OCI-LY7 (cell line): ENCODE measurements at regions not wholly inside any gene's neighbourhood (a gene's known extent, or its start where the extent isn't known, plus 50 kb on each side); places are given as distances from the start of the nearest gene placed in this dataset.

Experiments
- BruUV-seq: library from RNA; stranded (reverse); fragments of 400-500 nt; replicated peaks from 2 replicates; lab custom pipeline; 2021; lab: Mats Ljungman, UMichigan
- CTCF ChIA-PET: fragments of 300-600 bp; sonication (Branson Sonifier 250); formaldehyde crosslinking; loops from one replicate; lab custom pipeline; 2022; ENCODE audit warnings: antibody characterized with exemption; ENCODE audit not compliant: unreplicated experiment; lab: Charles Lee
- POLR2A ChIA-PET: fragments of 300-600 bp; sonication (Branson Sonifier 250); formaldehyde crosslinking; loops from one replicate; lab custom pipeline; 2022; ENCODE audit warnings: antibody characterized with exemption; lab: Charles Lee
- DNase-seq: peaks from one replicate; pipeline ENCODE4 v3.0.0-alpha.2; 2015; ENCODE audit warnings: low spot score
- H2AFZ ChIP-seq: fragments of 200-600 bp; sonication (generic), shearing (Covaris generic); 2 replicates; pipeline ENCODE4 v1.6.1; 2014; ENCODE audit warnings: mild to moderate bottlenecking, antibody characterized with exemption, low read length, moderate library complexity
- H3K27ac ChIP-seq: fragments of 200-600 bp; sonication (generic); 2 replicates; pipeline ENCODE4 v1.5.1; 2014; ENCODE audit warnings: mixed run types, low read depth, mild to moderate bottlenecking, moderate library complexity, low read length, inconsistent platforms; ENCODE audit not compliant: poor library complexity, severe bottlenecking
- H3K36me3 ChIP-seq: fragments of 200-600 bp; sonication (generic); 2 replicates; pipeline ENCODE4 v1.6.1; 2014; ENCODE audit warnings: mild to moderate bottlenecking, antibody characterized with exemption, low read length, moderate library complexity, mixed read lengths; ENCODE audit not compliant: insufficient read depth
- H3K4me1 ChIP-seq: fragments of 200-600 bp; sonication (generic); 2 replicates; pipeline ENCODE4 v1.5.1; 2014; ENCODE audit warnings: mild to moderate bottlenecking, low read length; ENCODE audit not compliant: insufficient read depth, poor library complexity, severe bottlenecking
- H3K4me2 ChIP-seq: fragments of 200-600 bp; sonication (generic); 2 replicates; pipeline ENCODE4 v1.6.1; 2014; ENCODE audit warnings: mild to moderate bottlenecking, low read length
- H3K4me3 ChIP-seq: fragments of 200-600 bp; sonication (generic); 2 replicates; pipeline ENCODE4 v1.5.1; 2014; ENCODE audit warnings: mild to moderate bottlenecking, low read depth, low read length; ENCODE audit not compliant: poor library complexity, severe bottlenecking
- H3K79me2 ChIP-seq: fragments of 200-600 bp; sonication (generic); 2 replicates; pipeline ENCODE4 v1.6.1; 2016; ENCODE audit warnings: low read depth, mild to moderate bottlenecking, low read length, moderate library complexity, mixed read lengths; ENCODE audit not compliant: insufficient read depth
- H3K9me2 ChIP-seq: fragments of 200-600 bp; sonication (generic); 2 replicates; pipeline ENCODE4 v1.6.1; 2016; ENCODE audit warnings: mild to moderate bottlenecking, low read length, mixed read lengths; ENCODE audit not compliant: insufficient read depth
- H3K9me3 ChIP-seq: fragments of 200-600 bp; sonication (generic); 2 replicates; pipeline ENCODE4 v1.6.1; 2014; ENCODE audit warnings: mild to moderate bottlenecking, mixed run types, low read length, mixed read lengths
- H4K20me1 ChIP-seq: fragments of 200-600 bp; sonication (generic); 2 replicates; pipeline ENCODE4 v1.6.1; 2014; ENCODE audit warnings: mild to moderate bottlenecking, antibody characterized with exemption, low read length, moderate library complexity, mixed read lengths; ENCODE audit not compliant: insufficient read depth
- EZH2phosphoT487 ChIP-seq: fragments of 200-600 bp; sonication (generic); IDR thresholded peaks from 2 replicates; pipeline ENCODE4 v1.6.1; 2018; ENCODE audit warnings: low read depth, borderline replicate concordance, mild to moderate bottlenecking, mixed run types, antibody characterized with exemption, low read length, moderate library complexity, mixed read lengths
- intact Hi-C: fragments of 100-400 bp; cut with micrococcal nuclease; formaldehyde crosslinking; loops from one replicate; pipeline ENCODE4 v1.10.0; 2022; ENCODE audit not compliant: unreplicated experiment
- TF ChIP-seq, protein P1 (sequence below): fragments of 200-600 bp; sonication (generic); conservative IDR thresholded peaks from 2 replicates; pipeline ENCODE4 v1.5.1; 2014; ENCODE audit warnings: mild to moderate bottlenecking, antibody characterized with exemption, low read length, moderate library complexity, mixed read lengths

DNA sequence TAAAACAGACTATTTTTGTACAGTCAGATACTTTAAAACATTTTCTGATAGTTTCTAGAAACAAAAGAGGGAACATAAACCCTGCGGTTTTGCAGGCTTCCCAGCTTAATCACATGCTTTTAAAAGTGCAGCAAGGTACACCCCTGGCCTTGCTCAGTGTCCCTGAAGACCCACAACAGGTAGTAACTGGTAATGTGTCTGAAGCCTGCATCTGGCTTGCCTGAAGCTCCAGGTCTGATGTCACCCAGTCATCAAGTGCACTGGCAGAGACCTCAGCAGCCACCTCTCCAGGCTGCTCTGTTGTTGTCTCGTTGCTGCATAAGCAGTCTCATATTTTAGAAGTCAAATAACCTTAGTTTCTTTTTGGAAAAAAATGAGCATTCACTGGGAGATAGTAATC is 376.1 kb upstream of the MTPN start:
- peaks cover 79% of the 10 kb centered on the region for H3K4me1 ChIP-seq
- H4K20me1 ChIP-seq, result no peaks in the 10 kb centered on the region
- no peaks in the 10 kb centered on the region for H3K79me2 ChIP-seq
- no TSS peak for BruUV-seq
- POLR2A ChIA-PET, result interaction anchor here (0.8 to 2.5 kb wide), 6 partner anchors 8 to 60 kb away, joined by 3 to 11 read pairs (median 4); no protein-coding TSS in a partner anchor
- intact Hi-C loops, result loop anchor here (10.0 kb wide), 1 partner anchor 1708 kb away; the partner anchor contains the start of gene BPGM
- peak overlapping the region; percentile 95 for H2AFZ ChIP-seq
- H3K27ac ChIP-seq, result peak overlapping the region; percentile 75
- peaks cover 23% of the 10 kb centered on the region; the same call in 1 of the 2 replicates for H3K9me3 ChIP-seq
- DNase-seq, result peak; percentile 78
- H3K9me2 ChIP-seq, result no peaks in the 10 kb centered on the region
- peaks cover 19% of the 10 kb centered on the region for H3K36me3 ChIP-seq
- CTCF ChIA-PET, result interaction anchor here (0.7 kb wide), 1 partner anchor 333 kb away, joined by 3 read pairs; no protein-coding TSS in a partner anchor
- peak overlapping the region; percentile 30 for H3K4me3 ChIP-seq
- TF ChIP-seq EZH2phosphoT487, result no peak
- peak overlapping the region; percentile 65 for H3K4me2 ChIP-seq

DNA sequence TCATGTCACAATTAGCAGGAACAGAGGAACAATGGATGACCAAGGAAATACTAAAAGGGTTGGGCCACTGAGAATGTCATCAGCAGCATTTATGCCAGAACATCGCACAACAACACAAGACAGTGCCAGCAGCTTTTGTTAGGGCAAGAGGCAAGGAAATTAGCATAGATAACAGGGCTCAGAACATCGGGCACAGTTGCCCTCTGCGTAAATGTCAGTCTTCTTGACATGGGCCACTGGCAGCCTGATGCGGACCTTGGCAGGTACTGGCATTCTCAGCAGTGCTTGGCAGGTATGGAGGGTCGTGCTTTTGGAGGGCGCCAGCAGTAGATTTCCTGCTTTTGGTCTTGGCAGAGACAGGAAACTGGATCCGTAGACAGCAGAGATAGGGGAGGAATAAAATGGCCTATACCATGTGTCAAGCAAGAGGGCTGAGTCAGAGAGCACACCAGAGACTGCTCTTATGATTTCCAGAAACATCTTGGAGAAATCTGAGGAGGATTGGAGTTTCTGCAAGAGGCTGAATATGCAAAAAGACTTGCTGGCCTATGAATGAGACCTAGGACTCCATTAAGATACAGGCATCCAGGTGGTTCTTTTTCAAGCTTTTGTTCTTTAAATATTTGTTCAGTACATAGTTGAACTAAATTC is 371.5 kb upstream of the MTPN start:
- TF ChIP-seq EZH2phosphoT487, result no peak
- TF ChIP-seq, protein P1, sequence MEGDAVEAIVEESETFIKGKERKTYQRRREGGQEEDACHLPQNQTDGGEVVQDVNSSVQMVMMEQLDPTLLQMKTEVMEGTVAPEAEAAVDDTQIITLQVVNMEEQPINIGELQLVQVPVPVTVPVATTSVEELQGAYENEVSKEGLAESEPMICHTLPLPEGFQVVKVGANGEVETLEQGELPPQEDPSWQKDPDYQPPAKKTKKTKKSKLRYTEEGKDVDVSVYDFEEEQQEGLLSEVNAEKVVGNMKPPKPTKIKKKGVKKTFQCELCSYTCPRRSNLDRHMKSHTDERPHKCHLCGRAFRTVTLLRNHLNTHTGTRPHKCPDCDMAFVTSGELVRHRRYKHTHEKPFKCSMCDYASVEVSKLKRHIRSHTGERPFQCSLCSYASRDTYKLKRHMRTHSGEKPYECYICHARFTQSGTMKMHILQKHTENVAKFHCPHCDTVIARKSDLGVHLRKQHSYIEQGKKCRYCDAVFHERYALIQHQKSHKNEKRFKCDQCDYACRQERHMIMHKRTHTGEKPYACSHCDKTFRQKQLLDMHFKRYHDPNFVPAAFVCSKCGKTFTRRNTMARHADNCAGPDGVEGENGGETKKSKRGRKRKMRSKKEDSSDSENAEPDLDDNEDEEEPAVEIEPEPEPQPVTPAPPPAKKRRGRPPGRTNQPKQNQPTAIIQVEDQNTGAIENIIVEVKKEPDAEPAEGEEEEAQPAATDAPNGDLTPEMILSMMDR, result no peak
- no peak overlapping the region for H3K4me3 ChIP-seq
- H4K20me1 ChIP-seq, result no peaks in the 10 kb centered on the region
- H3K36me3 ChIP-seq, result peaks cover 5% of the 10 kb centered on the region; the same call in 1 of the 2 replicates
- no peaks in the 10 kb centered on the region for H3K79me2 ChIP-seq
- CTCF ChIA-PET, result no interaction called here
- peaks cover 12% of the 10 kb centered on the region; the same call in 1 of the 2 replicates for H3K9me3 ChIP-seq
- BruUV-seq, result no TSS peak
- intact Hi-C loops, result no loop called here
- H3K4me2 ChIP-seq, result no peak overlapping the region
- H2AFZ ChIP-seq, result no peak overlapping the region
- H3K9me2 ChIP-seq, result no peaks in the 10 kb centered on the region
- no peak overlapping the region for H3K27ac ChIP-seq
- POLR2A ChIA-PET, result interaction anchor here (1.0 to 2.4 kb wide), 6 partner anchors 10 to 27 kb away, joined by 3 to 10 read pairs (median 5); no protein-coding TSS in a partner anchor
- peaks cover 38% of the 10 kb centered on the region for H3K4me1 ChIP-seq
- DNase-seq, result no peak

DNA sequence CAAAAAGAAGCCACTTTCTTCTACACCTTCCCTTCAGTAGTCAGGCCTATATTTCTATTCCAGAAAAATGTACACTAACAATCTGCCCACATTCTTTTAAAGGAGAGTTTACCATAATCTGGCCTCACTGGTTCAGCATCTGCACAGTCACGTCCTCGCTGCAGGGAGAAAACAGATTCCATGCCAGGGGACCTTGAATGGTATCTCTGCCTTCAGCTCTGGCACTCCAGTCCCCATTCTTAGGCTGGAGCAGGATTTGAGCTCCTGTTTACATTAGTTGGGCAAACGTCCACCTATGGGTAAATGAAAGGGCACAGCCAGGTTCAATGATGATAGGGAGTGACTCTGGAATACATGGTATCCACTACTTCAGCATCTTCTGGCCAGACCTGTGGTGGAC is 371.0 kb upstream of the MTPN start:
- ChIA-PET POLR2A (interaction anchor here (0.6 to 2.4 kb wide), 4 partner anchors 9 to 28 kb away, joined by 3 to 10 read pairs (median 5); no protein-coding TSS in a partner anchor), CTCF (no interaction called here)
- no TSS peak for BruUV-seq
- Histone ChIP-seq H3K4me3 (no peak overlapping the region), H3K27ac (no peak overlapping the region), H2AFZ (peak overlapping the region; percentile 12; the same call in 1 of the 2 replicates), H4K20me1 (no peaks in the 10 kb centered on the region), H3K4me2 (no peak overlapping the region), H3K79me2 (no peaks in the 10 kb centered on the region), H3K4me1 (peaks cover 33% of the 10 kb centered on the region), H3K9me3 (peaks cover 12% of the 10 kb centered on the region; the same call in 1 of the 2 replicates), H3K9me2 (no peaks in the 10 kb centered on the region), H3K36me3 (peaks cover 5% of the 10 kb centered on the region; the same call in 1 of the 2 replicates)
- TF ChIP-seq, protein P1, result no peak
- no peak for TF ChIP-seq EZH2phosphoT487
- no peak for DNase-seq
- intact Hi-C loops, result no loop called here
